ENCODE measurements at regions not wholly inside any gene's neighbourhood (a gene's known extent, or its start where the extent isn't known, plus 50 kb on each side); places are given as distances from the start of the nearest gene placed in this dataset.

DNA sequence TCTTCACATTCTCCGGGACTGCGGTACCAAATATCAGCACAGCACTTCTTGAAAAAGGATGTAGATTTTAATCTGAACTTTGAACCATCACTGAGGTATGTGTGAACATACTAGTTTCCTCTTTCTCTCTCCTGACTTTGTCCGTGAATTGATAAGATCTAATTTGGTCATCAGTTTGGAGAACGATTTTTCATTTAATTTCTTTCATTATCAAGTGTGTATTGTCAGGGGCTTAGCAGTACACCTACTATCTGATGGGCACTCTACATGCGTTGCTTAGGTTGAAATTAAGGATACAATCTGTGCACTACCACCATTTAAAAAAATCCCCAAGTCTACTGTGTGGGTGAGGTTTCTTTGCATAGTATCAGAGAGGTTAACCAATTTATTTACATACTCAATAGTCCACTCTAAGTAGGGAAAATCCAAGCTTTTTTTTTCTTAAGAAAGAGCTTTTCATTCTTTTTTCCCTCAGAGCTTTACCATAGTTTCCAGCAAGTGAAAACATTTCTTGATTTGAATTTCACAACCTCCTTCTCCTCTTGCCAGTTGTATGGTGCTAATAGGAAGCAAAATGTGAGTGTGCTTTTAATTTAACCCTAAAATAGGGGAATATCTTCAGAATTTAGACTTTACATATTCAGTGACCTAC lies 105.4 kb upstream of the ESR1 start:
- DNase-seq = no peak

DNA sequence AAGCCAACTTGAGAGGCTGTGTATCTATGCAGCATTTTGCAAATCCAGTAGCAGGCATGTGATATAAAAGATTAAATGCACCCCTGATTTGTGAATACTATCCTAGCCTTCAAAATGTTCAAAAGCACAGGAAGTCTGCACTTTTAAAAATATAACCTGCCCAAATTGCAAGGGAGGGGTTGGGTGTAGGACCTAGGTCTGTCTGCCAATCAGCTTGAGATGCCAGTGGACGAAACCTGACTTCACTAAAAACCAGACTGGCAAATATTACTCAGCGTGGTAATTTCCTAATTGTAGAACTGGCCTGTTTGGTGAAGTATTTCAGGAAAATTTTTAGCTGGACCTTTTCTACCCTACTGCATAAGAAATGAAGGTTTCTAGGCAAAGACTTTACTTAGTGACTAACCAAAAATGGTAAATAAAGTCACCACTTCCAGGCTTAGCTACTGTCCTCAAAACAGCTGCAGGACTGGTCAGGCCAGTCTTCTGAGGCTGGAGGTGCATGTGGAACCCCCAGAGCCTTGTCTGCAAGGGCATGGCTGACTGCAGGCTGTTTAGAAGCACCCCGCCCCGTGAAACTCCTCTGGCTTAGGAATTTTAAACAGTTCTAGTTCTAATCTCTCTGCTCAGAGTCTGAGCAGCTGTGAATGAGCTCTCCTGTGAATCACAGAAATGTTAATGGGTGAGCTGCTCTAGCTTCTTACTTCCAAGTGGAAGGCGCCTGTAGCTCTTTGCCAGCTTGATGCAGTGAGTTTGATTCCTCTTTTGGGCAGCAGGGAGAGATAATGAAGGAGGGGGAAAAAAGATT lies 104.4 kb upstream of the ESR1 start:
- DNase-seq = no peak

DNA sequence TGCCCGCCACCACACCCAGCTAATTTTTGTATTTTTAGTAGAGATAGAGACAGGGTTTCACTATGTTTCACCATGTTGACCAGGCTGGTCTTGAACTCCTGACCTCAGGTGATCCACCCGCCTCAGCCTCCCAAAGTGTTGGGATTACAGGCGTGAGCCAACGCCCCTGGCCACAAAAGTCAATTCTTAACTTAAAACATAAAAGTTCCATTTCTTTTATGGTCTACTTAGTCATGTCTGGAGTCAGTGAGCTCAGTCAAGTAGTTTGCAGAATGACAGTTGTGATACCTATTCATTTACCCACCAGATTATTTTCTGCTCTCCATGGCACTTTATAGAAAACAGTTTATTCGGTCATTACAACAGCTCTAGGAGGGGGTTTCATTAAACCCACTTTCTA lies 103.1 kb upstream of the ESR1 start:
- no peak for DNase-seq

DNA sequence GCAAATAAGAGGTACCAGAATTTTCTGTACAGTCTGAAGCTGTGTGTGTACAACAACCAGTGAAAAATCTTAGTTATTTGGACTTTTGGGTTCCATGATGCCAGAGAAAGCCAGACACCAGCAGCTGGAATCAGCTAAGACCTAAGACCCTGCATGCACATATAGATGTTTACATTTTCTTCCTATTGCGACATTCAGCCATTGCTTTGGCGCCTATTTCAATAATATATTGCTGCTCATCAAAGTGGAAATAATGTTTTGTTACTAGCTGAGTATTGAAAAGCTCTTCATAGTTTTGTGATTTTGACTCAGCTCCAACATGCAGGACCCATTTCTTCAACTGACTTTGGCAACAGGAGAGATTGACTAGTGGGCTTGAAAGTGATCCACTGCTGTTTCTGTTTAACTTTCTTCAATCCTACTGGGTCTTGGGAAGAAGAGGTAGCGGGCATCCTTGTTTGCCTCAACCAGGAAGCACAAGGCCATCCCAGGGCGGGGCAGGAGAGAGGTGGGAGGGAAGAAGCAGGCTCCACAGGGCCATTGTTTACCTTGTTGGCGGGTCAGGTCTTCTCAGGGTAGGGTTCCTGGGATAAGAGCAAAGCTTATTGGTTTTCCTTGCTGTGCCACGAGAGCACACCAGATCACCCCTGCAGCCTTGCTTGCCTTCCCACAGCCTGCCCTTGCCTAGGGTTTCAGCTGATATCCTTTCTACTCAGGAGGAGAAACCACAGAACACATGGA lies 101.3 kb upstream of the ESR1 start:
- no peak for DNase-seq

DNA sequence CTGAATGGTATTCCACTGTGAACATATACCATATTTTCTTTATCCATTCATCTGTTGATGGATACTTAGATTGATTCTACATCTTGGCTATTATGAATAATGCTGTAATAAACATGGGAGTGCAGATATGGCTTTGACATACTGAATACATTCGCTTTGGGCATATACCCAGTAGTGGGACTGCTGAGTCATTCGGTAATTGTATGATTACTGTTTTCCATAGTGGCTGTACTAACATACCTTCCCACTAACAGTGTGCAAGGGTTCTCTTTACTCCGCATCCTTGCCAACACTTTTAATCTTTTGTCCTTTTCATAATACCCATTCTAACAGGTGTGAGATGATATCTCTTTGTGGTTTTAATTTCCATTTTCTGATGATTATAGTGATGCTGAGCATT lies 98.2 kb upstream of the ESR1 start:
- no peak for DNase-seq

DNA sequence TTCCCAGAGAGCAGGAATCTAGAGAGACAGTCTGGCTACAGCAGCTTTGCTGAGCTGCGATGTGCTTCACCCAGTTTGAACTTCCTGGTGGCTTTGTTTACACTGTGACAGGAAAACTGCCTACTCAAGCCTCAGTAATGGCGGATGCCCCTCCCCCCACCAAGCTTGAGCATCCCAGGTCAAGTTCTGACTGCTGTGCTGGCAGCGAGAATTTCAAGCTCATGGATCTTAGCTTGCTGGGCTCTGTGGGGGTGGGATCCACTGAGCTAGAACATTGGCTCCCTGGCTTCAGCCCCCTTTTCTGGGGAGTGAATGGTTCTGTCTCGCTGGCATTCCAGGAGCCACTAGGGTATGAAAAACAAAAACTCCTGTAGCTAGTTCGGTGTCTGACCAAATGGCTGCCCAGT lies 91.0 kb upstream of the ESR1 start:
- no peak for DNase-seq

DNA sequence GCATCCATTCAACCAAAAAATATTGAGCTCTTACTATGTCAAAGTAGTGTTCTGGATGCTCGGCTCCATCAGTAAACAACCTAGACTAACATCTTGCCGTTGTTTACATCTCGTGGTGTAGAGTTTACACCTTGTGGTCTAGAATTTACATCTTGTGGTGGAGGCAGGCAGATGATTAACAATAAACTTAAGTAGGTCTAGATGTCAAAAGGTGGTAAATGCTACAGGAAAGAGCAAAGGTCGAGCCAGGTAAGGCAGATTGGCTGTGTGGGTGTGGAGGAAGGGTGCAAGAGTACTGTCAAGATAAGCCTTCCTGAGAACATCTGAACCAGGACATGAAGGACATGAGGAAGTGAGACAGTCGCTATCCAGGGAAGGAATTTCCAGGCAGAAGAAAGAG lies 88.4 kb upstream of the ESR1 start:
- no peak for DNase-seq

DNA sequence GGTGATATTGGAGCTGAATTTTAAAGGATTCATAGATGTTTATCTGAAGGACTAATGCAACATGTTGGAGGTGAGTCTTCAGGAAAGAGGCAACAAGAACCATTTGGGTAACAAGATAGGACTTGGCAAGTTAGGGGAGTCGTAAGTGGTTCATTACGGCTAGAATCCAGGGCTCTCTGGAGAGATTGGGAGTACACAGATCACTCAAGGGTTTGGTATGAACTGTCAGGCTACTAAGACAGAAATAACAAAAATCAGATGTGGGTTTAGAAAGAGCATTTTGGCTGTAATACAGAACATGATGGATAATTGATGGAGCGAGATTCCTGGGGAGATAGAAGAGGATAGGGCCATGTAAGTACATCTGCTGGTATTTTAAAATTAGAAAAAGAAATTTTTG lies 86.3 kb upstream of the ESR1 start:
- no peak for DNase-seq

DNA sequence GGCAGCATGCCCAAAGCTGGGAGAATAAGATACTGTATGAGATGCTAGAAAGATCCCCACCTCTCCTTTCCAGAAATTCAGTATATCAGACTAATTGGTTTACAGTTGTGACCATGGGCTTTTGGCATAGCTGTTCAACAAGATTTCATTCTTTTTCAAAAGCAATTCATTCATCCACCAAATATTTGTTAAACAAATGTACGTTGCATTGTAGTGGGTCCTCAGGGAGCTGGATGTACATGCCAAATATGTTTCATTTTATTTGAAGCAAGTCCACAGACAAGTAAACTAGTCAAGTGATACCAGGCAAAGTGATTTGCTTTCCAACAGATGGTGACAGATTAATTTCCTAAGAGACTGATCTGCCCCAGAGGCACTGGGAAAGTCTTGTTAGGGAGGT lies 85.8 kb upstream of the ESR1 start:
- DNase-seq = no peak

DNA sequence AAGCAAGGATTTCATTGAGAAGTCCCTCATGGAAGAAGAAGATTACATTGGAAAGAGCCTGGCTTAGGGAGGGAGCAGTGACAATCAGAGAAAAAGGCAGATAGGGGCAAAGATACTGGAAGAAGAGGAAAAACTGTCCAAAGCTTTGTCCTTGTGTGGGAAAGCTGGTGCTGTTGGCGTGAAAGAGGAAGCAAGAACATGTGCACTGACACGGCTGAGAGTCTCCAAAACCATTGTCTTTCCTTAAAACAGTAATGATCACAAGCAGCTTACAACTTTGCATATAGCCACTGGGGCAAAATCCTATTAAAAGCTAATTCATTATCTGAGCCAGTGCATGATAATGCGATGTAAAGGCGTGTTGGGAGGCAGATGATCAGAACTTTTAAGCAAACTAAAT lies 85.1 kb upstream of the ESR1 start:
- no peak for DNase-seq

DNA sequence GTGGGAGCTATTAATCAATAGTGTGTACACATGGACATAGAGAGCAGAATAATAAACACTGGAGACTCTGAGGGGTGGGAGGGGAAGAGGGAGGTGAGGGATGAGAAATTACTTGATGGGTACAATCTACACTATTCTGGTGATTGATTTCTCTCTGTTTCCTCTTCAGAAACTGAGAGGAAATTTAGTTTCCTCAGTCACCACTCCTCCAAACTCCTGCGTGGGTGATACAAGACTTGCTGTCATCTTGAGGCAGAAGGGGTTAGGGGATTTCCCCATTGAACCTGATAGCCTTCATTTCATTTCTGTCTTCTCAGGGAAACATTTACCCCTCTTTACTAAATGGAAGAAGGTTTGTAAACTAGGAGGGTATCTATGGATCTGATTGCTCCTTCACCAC lies 84.3 kb upstream of the ESR1 start:
- no peak for DNase-seq

DNA sequence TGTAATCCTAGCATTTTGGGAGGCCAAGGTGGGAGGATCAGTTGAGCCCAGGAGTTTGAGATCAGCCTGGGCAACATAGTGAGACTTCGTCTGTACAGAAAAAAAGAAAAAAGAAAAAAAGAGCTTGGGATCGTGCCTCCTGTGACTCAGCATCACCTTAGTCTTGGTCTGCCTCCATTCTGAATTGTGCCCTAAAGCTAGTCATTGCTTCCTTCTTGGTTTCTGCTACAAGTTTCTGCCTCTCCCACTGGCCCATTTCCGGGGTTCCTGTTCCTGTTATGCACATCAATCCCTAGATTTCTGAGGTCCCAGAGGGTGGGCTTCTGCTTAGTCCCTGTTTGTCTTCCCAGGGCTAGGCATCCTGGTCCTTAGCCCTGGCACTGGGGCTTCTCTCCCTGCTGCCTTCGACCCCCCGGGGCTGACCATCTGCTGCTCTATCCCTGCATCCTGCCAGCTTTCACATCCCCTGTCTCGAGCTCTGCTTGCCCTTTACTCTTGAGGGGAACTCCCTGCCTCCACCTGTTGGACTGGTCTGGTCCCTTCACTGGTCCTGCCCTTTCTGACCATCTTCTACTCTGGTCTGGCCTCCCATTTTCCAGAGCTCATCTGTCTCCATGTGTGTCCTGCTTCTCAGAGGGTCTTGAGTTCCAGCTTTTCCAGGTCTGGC lies 77.5 kb upstream of the ESR1 start:
- no peak for DNase-seq

DNA sequence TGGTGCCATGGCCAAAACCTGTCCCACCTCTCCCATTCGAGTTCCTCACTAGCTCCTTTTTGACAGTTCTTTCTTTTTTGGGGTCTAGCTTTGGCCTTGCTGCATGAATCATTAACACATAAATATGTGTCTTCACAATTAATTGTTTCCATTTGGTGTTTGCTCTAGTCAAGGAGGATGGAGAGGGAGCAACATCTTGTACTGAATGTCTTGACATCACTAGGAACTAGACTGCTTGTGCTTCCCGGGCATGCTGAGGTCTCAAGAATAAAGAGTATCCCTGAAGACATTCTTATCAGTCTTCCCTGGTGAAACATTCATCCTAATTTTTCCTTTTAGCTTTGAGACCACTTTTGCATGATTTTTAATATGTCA lies 77.0 kb upstream of the ESR1 start:
- no peak for DNase-seq

DNA sequence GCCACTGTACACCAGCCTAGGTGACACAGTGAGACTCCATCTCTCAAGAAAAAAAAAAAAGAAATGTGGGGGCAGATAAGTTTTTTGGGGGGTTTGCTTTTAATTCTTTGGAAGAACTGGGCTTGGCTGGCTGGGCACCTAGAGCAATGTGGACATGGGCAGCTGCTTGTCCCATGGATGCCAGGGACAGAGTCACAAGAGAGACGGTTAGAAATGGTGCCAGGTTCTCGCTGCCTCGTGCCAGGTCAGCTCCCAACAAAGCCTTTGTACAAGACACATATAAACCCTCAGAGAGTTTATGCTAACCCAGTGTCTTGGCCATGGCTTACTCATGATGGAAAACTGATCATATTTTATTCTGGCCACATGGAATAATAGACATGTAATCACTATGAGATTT lies 76.2 kb upstream of the ESR1 start:
- DNase-seq = no peak

DNA sequence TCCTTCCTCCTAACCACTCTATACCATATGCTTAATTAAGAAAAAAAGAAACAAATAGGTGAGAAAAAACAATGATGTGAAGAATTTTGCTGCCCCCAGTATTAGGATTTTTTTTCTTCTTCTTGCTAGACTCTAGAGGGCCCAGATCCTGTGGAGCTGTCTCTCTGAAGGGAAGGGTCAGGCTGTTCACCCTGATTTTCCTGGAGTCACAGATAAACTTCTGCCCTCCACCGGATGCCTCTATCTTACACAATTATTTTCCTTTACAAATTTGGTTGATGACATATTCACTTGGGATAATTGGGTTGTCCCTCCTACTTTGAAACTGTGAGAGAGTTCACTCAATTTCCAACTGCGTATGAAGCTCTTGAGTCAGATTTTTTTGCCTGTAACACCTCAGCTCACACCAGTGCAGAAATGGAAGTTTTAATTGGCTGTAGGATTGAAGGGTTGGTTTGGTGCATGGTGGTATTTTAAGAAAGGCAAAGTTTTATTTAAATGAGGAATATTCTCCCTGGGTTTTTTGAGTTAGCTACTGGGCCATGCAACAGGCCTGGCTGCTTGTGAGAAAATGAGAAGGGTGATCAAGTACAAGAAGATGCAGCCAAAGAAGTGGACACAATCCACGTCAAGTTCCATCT lies 73.7 kb upstream of the ESR1 start:
- no peak for DNase-seq

DNA sequence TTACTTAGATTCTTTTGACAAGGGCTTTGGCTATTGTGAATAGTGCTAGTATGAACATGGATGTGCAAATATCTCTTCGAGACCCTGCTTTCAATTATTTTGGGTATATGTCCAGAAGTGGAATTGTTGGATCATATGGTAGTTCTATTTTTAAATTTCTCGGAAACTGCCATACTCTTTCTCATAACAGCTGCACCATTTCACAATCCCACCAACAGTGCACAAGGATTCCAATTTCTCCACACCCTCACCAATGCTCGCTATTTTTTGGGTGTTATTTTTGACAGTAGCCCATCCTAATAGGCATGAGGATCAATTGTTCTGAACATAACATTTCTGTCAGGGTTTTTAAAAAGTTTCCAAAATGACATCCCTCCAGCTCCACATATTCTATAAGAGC lies 69.2 kb upstream of the ESR1 start:
- DNase-seq = no peak

DNA sequence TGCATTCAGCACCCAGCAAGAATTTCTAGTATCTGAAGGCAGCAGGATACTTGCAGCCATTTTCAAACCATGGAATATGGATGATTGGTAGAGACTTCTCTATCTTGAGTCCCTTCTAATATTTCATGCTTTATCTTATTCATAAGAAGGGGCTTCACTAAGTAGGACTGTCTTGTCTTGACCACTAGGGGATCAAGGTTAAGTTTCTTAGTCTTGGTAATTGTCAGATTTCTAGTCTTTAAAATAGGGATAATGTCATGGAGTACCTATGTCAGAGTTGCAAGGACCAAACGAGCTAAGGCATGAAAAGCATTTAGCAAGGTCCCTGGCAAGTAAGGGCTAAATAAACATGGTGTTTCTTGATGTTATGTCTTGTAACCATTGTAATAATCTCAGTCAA lies 68.5 kb upstream of the ESR1 start:
- DNase-seq = no peak

DNA sequence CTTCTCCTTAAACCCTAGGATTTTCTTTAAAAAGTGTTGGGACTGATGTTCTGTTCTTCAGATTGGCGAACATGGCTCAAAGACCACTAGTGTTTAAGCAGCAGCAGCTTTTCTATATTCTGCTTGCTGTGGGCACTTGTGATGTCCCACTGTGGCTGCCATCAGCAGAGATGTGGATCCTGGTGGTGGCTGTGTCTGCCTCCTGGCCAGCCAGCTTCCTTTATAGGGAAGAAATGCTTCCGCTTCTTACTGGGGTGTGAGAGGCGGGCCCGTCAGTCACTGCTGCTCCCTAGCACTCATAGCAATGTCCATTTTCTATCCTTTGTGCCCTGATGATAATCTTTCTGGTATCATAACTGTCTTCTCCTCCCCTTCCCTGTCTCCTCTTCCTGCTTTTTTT lies 66.7 kb upstream of the ESR1 start:
- no peak for DNase-seq

DNA sequence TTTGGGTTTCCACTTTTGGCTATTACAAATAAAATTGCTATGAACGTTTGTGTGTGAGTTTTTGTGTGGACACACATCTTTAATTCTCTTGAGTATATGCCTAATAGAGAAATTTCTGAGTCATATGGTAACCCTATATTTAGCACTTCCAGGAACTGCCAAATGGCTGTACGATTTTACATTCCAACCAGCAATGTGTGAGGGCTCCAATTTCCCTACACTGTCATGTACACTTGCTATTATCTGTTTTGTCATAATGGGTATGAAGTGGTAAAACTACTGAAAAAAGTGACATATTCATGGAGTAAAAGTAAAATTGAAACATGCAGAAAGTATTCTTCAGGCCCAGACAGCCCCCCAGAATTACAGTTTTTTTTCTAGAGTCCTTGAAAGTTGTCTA lies 59.6 kb upstream of the ESR1 start:
- DNase-seq = no peak

DNA sequence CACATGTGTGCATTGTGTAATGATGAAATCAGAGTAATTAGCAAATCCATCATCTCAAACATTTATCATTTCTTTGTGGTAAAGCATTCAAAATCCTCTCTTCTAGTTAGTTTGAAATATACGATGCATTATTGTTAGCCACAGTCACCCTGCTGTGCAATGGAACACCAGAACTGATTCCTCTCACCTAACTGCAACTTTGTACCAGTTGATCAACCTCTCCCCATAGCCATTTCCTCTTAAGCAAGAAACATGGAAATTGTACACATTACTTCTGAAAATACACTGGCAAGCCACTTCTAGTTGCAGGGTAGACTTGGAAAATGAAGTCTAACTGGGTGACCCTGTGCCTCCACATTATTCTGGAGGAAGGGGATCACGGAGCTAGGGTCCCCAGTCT lies 58.1 kb upstream of the ESR1 start:
- DNase-seq = no peak

DNA sequence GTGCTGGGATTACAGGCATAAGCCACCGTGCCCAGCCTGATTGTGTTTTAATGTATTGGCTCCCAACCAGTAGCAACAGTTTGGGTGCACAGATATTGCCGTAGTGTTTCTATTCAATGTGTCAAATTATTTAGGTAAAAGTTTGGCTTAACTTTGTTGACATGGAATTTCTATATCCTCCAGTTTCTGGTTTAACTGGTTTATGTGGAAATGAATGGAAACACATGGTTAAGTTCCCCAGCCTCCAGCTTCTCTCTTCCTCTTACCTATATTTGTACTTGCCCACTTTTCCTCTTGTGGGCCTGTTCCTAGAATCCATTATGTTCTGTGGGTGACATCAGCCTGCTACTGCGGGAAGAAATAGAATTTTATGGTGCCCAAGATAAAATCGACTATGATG lies 53.9 kb upstream of the ESR1 start:
- no peak for DNase-seq

DNA sequence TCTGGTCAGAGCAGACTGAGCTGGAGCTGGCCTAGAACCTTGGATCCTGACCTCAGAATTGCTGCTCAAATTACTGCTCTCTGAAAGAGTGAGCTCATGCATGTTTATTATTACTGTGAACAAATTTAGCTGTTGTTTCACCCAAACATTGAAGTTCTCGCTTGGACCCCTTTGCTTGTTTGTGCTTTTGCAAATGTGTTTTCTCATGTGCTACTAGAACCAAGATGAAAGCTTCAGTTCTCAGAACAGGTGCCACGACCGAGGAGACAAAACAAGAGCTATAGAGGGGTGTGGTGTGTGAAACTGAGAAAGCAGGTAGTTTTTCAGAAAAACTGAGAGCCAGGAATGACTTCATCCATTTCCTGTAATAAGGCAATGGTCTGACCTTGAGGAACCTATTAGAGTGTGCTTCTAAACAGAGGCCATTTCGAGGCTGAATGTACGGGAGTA lies 50.0 kb upstream of the ESR1 start:
- DNase-seq = no peak
